ENCODE measurements at regions not wholly inside any gene's neighbourhood (a gene's known extent, or its start where the extent isn't known, plus 50 kb on each side); places are given as distances from the start of the nearest gene placed in this dataset.

DNA sequence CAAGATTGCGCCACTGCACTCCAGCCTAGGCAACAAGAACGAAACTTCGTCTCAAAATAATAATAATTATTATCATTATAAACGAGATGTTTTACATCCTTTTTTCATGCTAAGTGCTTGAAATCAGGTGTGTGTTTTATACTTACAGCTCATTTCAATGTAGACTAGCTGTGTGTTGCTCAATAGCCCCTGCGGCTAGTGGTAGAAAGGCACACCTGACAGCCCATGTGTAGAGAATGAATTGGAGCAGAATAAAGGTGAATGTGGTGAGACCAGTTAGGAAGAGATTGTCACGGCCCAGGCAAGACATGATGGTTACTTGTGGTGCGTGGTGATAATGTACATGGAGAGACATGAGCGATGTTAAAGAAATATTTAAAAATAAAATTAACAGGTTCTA lies 86.7 kb upstream of the TMEM26 start:
- TF ChIP-seq, protein P1, sequence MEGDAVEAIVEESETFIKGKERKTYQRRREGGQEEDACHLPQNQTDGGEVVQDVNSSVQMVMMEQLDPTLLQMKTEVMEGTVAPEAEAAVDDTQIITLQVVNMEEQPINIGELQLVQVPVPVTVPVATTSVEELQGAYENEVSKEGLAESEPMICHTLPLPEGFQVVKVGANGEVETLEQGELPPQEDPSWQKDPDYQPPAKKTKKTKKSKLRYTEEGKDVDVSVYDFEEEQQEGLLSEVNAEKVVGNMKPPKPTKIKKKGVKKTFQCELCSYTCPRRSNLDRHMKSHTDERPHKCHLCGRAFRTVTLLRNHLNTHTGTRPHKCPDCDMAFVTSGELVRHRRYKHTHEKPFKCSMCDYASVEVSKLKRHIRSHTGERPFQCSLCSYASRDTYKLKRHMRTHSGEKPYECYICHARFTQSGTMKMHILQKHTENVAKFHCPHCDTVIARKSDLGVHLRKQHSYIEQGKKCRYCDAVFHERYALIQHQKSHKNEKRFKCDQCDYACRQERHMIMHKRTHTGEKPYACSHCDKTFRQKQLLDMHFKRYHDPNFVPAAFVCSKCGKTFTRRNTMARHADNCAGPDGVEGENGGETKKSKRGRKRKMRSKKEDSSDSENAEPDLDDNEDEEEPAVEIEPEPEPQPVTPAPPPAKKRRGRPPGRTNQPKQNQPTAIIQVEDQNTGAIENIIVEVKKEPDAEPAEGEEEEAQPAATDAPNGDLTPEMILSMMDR (IDR thresholded peaks at IDR 0.05; ENCODE audit: low read depth, low read length, missing input control) = no peak
- TF ChIP-seq, protein P2, sequence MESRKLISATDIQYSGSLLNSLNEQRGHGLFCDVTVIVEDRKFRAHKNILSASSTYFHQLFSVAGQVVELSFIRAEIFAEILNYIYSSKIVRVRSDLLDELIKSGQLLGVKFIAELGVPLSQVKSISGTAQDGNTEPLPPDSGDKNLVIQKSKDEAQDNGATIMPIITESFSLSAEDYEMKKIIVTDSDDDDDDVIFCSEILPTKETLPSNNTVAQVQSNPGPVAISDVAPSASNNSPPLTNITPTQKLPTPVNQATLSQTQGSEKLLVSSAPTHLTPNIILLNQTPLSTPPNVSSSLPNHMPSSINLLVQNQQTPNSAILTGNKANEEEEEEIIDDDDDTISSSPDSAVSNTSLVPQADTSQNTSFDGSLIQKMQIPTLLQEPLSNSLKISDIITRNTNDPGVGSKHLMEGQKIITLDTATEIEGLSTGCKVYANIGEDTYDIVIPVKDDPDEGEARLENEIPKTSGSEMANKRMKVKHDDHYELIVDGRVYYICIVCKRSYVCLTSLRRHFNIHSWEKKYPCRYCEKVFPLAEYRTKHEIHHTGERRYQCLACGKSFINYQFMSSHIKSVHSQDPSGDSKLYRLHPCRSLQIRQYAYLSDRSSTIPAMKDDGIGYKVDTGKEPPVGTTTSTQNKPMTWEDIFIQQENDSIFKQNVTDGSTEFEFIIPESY (IDR thresholded peaks at IDR 0.05) = no peak
- TF ChIP-seq, protein P3, sequence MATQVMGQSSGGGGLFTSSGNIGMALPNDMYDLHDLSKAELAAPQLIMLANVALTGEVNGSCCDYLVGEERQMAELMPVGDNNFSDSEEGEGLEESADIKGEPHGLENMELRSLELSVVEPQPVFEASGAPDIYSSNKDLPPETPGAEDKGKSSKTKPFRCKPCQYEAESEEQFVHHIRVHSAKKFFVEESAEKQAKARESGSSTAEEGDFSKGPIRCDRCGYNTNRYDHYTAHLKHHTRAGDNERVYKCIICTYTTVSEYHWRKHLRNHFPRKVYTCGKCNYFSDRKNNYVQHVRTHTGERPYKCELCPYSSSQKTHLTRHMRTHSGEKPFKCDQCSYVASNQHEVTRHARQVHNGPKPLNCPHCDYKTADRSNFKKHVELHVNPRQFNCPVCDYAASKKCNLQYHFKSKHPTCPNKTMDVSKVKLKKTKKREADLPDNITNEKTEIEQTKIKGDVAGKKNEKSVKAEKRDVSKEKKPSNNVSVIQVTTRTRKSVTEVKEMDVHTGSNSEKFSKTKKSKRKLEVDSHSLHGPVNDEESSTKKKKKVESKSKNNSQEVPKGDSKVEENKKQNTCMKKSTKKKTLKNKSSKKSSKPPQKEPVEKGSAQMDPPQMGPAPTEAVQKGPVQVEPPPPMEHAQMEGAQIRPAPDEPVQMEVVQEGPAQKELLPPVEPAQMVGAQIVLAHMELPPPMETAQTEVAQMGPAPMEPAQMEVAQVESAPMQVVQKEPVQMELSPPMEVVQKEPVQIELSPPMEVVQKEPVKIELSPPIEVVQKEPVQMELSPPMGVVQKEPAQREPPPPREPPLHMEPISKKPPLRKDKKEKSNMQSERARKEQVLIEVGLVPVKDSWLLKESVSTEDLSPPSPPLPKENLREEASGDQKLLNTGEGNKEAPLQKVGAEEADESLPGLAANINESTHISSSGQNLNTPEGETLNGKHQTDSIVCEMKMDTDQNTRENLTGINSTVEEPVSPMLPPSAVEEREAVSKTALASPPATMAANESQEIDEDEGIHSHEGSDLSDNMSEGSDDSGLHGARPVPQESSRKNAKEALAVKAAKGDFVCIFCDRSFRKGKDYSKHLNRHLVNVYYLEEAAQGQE (IDR thresholded peaks at IDR 0.05) = no peak
- no peak for TF ChIP-seq FOXA2 (IDR thresholded peaks at IDR 0.05)
- TF ChIP-seq NR2F2 (IDR thresholded peaks at IDR 0.05) = no peak
- TF ChIP-seq EGR1 (IDR thresholded peaks at IDR 0.05; ENCODE audit: low read depth in 2 of 2) = no peak
- TF ChIP-seq, protein P4, sequence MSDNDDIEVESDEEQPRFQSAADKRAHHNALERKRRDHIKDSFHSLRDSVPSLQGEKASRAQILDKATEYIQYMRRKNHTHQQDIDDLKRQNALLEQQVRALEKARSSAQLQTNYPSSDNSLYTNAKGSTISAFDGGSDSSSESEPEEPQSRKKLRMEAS (IDR thresholded peaks at IDR 0.05) = no peak
- no peak for TF ChIP-seq YY1 (IDR thresholded peaks at IDR 0.05)
- TF ChIP-seq RAD21 (IDR thresholded peaks at IDR 0.05) = no peak
- TF ChIP-seq, protein P5, sequence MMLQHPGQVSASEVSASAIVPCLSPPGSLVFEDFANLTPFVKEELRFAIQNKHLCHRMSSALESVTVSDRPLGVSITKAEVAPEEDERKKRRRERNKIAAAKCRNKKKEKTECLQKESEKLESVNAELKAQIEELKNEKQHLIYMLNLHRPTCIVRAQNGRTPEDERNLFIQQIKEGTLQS (IDR thresholded peaks at IDR 0.05) = no peak
- no peak for TF ChIP-seq TAF1 (conservative IDR thresholded peaks at IDR 0.05)
